ENCODE measurements at regions not wholly inside any gene's neighbourhood (a gene's known extent, or its start where the extent isn't known, plus 50 kb on each side); places are given as distances from the start of the nearest gene placed in this dataset.

GRCh38 chr6:6804843-6805615, 216.5 kb downstream of the LY86 start:
- H3K27ac ChIP-seq (ENCODE audit: poor library complexity, severe bottlenecking) = peak overlapping the region; percentile 98
- ATAC-seq (ENCODE audit: low read depth) (no peak), DNase-seq (ENCODE audit: low spot score) (no peak)
- H3K4me1 ChIP-seq (ENCODE audit: insufficient read depth, poor library complexity, severe bottlenecking) = peaks cover 16% of the 10 kb centered on the region
- TF ChIP-seq, protein P1, sequence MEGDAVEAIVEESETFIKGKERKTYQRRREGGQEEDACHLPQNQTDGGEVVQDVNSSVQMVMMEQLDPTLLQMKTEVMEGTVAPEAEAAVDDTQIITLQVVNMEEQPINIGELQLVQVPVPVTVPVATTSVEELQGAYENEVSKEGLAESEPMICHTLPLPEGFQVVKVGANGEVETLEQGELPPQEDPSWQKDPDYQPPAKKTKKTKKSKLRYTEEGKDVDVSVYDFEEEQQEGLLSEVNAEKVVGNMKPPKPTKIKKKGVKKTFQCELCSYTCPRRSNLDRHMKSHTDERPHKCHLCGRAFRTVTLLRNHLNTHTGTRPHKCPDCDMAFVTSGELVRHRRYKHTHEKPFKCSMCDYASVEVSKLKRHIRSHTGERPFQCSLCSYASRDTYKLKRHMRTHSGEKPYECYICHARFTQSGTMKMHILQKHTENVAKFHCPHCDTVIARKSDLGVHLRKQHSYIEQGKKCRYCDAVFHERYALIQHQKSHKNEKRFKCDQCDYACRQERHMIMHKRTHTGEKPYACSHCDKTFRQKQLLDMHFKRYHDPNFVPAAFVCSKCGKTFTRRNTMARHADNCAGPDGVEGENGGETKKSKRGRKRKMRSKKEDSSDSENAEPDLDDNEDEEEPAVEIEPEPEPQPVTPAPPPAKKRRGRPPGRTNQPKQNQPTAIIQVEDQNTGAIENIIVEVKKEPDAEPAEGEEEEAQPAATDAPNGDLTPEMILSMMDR (IDR thresholded peaks at IDR 0.05; ENCODE audit: poor library complexity, severe bottlenecking) = no peak
- H3K27me3 ChIP-seq (ENCODE audit: insufficient read depth, poor library complexity, severe bottlenecking) = no peaks in the 10 kb centered on the region
- H3K36me3 ChIP-seq (ENCODE audit: low read depth) = no peaks in the 10 kb centered on the region
- H3K4me3 ChIP-seq (ENCODE audit: severe bottlenecking) = no peak overlapping the region
- H3K9me3 ChIP-seq (ENCODE audit: severe bottlenecking) = no peaks in the 10 kb centered on the region

DNA sequence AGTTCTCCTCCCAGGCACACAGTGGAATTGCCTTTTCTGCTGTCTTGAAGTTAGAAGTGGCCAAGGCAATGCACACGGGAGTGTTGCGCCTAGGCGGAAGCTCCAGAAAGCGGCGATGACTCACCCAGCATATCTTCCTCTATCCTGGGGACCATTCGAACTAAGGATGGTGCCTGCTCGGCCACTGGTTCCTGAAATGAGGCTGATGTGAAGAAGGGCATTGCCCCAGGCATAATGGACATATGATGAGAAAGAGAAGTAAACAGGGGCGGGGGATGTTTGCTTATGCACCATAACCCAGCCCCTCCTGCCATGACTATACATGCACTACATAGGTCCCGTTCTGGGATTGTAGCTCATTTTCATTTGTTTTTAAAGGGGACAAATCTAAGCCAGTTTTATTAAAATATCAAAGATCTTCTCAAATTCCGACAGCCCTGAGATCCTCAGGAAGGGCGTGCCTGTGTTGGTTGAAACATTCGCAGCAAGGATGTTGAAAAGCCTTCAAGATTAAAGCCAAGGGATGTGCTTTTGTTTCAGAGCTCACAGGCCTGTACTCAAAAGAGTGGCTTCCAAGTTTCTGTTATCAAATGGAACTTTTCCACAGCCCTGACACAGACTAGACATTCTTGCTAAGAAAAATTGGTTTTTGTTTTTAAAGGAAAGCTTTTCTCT, 218.5 kb downstream of the LY86 start:
- H3K36me3 ChIP-seq (ENCODE audit: low read depth) = no peaks in the 10 kb centered on the region
- no peaks in the 10 kb centered on the region for H3K9me3 ChIP-seq (ENCODE audit: severe bottlenecking)
- H3K4me1 ChIP-seq (ENCODE audit: insufficient read depth, poor library complexity, severe bottlenecking) = peaks cover 29% of the 10 kb centered on the region
- ATAC-seq (ENCODE audit: low read depth) = no peak
- TF ChIP-seq, protein P1 (IDR thresholded peaks at IDR 0.05; ENCODE audit: poor library complexity, severe bottlenecking) = no peak
- H3K27ac ChIP-seq (ENCODE audit: poor library complexity, severe bottlenecking) = no peak overlapping the region
- H3K27me3 ChIP-seq (ENCODE audit: insufficient read depth, poor library complexity, severe bottlenecking) = no peaks in the 10 kb centered on the region
- DNase-seq (ENCODE audit: low spot score) = no peak
- no peak overlapping the region for H3K4me3 ChIP-seq (ENCODE audit: severe bottlenecking)

- TF ChIP-seq, protein P1 (IDR thresholded peaks at IDR 0.05; ENCODE audit: poor library complexity, severe bottlenecking) = no peak
- no peaks in the 10 kb centered on the region for H3K36me3 ChIP-seq (ENCODE audit: low read depth)
- ATAC-seq (ENCODE audit: low read depth) (no peak), DNase-seq (ENCODE audit: low spot score) (no peak)
- no peaks in the 10 kb centered on the region for H3K27me3 ChIP-seq (ENCODE audit: insufficient read depth, poor library complexity, severe bottlenecking)
- H3K27ac ChIP-seq (ENCODE audit: poor library complexity, severe bottlenecking) = no peak overlapping the region
- no peaks in the 10 kb centered on the region for H3K9me3 ChIP-seq (ENCODE audit: severe bottlenecking)
- H3K4me3 ChIP-seq (ENCODE audit: severe bottlenecking) = no peak overlapping the region
- peaks cover 32% of the 10 kb centered on the region for H3K4me1 ChIP-seq (ENCODE audit: insufficient read depth, poor library complexity, severe bottlenecking)
These were observed 219.8 kb downstream of the LY86 start for GRCh38 chr6:6808343-6808742.

DNA sequence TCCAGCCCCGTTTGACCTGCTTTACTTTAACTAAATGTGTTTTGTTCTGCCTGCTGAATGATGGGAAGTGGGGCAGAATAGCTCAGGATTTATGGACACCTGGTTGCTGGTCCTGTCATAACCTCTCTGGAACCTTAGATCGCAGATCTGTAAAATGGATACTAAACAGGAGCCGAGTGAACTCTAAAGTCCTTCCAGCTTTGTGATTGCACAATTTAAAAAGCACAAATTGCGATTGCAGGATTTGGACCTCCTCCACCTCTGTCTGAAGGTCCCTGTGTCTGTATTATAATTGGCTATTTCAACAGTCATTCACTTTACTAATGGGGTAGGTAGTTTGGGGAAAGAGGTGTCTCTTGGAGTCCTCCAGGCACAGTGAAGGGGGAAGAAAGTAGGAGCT, 220.4 kb downstream of the LY86 start:
- TF ChIP-seq, protein P1 (IDR thresholded peaks at IDR 0.05; ENCODE audit: poor library complexity, severe bottlenecking) = no peak
- H3K4me3 ChIP-seq (ENCODE audit: severe bottlenecking) = no peak overlapping the region
- no peak for DNase-seq (ENCODE audit: low spot score)
- no peaks in the 10 kb centered on the region for H3K27me3 ChIP-seq (ENCODE audit: insufficient read depth, poor library complexity, severe bottlenecking)
- peaks cover 32% of the 10 kb centered on the region for H3K4me1 ChIP-seq (ENCODE audit: insufficient read depth, poor library complexity, severe bottlenecking)
- no peak overlapping the region for H3K27ac ChIP-seq (ENCODE audit: poor library complexity, severe bottlenecking)
- ATAC-seq (ENCODE audit: low read depth) = no peak
- H3K36me3 ChIP-seq (ENCODE audit: low read depth) = no peaks in the 10 kb centered on the region
- H3K9me3 ChIP-seq (ENCODE audit: severe bottlenecking) = no peaks in the 10 kb centered on the region

DNA sequence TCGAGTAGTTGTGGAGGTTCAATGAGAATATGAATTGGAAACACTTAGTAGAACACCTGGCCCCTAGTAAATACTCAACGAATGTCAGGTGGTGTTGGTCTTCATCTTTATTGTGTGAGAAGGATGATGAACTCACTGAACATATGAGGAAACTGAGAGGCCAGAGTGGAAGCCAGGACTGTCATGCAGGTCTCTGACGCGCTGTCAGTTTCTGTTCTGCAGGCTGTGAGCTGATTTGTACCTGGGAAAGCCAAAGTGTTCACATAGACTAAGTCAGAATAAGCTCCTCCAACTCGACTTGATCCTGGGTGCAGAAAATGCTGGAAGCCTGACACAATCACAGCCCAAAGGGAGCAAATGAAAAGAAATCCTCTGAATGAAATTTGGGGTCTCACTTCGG, 222.2 kb downstream of the LY86 start:
- ATAC-seq (ENCODE audit: low read depth) = no peak; the same call in 2 of the 3 replicates
- DNase-seq (ENCODE audit: low spot score) = no peak
- no peak overlapping the region for H3K4me3 ChIP-seq (ENCODE audit: severe bottlenecking)
- peak overlapping the region; percentile 98 for H3K27ac ChIP-seq (ENCODE audit: poor library complexity, severe bottlenecking)
- no peaks in the 10 kb centered on the region for H3K9me3 ChIP-seq (ENCODE audit: severe bottlenecking)
- TF ChIP-seq, protein P1 (IDR thresholded peaks at IDR 0.05; ENCODE audit: poor library complexity, severe bottlenecking) = no peak
- H3K4me1 ChIP-seq (ENCODE audit: insufficient read depth, poor library complexity, severe bottlenecking) = peaks cover 26% of the 10 kb centered on the region
- H3K36me3 ChIP-seq (ENCODE audit: low read depth) = no peaks in the 10 kb centered on the region
- no peaks in the 10 kb centered on the region for H3K27me3 ChIP-seq (ENCODE audit: insufficient read depth, poor library complexity, severe bottlenecking)

Measured in RWPE2 (cell line).